K562 (cell line): ENCODE measurements at regions not wholly inside any gene's neighbourhood (a gene's known extent, or its start where the extent isn't known, plus 50 kb on each side); places are given as distances from the start of the nearest gene placed in this dataset.

ENCODE experiments used
- ATF3 ChIP-seq, 2 experiments: fragments of 450-650 bp in 1 of 2; sonication (generic) in 1 of 2; formaldehyde crosslinking in 1 of 2; IDR thresholded peaks in 1 of 2; conservative IDR thresholded peaks in 1 of 2; 2 replicates each; pipeline versions ENCODE4 v1.6.1 to v1.8.1; 2016 to 2023; ENCODE audit warnings: mild to moderate bottlenecking in 2 of 2, moderate library complexity in 2 of 2, inconsistent platforms in 1 of 2, missing genetic modification reagents in 1 of 2
- CBFA2T3 ChIP-seq: fragments of 450-650 bp; IDR thresholded peaks from 2 replicates; pipeline ENCODE4 v1.6.1; 2017
- CBX1 ChIP-seq: sonication (generic); IDR thresholded peaks from 2 replicates; pipeline ENCODE4 v1.6.1; 2016; ENCODE audit warnings: antibody characterized with exemption, low read depth, mild to moderate bottlenecking
- CTCF ChIP-seq, 3 experiments: IDR thresholded peaks in 2 of 3; conservative IDR thresholded peaks in 1 of 3; 2 replicates each; pipeline ENCODE4 v1.5.1; 2011 to 2012; ENCODE audit warnings: low read length in 3 of 3, mild to moderate bottlenecking in 3 of 3, control low read depth in 2 of 3, improper control_type of control experiment in 1 of 3, inconsistent platforms in 1 of 3, low read depth in 1 of 3, mixed read lengths in 1 of 3, moderate library complexity in 1 of 3; ENCODE audit not compliant: insufficient read depth in 2 of 3
- EGR1 ChIP-seq: fragments of 450-650 bp; conservative IDR thresholded peaks from 2 replicates; pipeline ENCODE4 v1.6.1; 2017; ENCODE audit warnings: mild to moderate bottlenecking
- GABPA ChIP-seq: fragments of 200-800 bp; sonication (Bioruptor generic); conservative IDR thresholded peaks from 2 replicates; pipeline ENCODE4 v1.6.1; 2016; ENCODE audit warnings: low read depth, missing genetic modification characterization, missing compliant biosample characterization
- GTF3C2 ChIP-seq: IDR thresholded peaks from 3 replicates; pipeline ENCODE4 v1.6.1; 2011; ENCODE audit warnings: borderline replicate concordance, mild to moderate bottlenecking, moderate library complexity; ENCODE audit not compliant: insufficient read length; ENCODE audit errors: extremely low read depth
- JUN ChIP-seq, 2 experiments: sonication (generic) in 1 of 2; formaldehyde crosslinking in 1 of 2; IDR thresholded peaks; 2 replicates each; pipeline versions ENCODE4 v1.6.1 to v1.8.0; 2012 to 2022; ENCODE audit warnings: borderline replicate concordance in 2 of 2, mild to moderate bottlenecking in 2 of 2, improper control_type of control experiment in 1 of 2, low read depth in 1 of 2, low read length in 1 of 2, missing genetic modification reagents in 1 of 2
- MED1 ChIP-seq: sonication (generic); formaldehyde crosslinking; IDR thresholded peaks from 2 replicates; pipeline ENCODE4 v1.8.1; 2023; ENCODE audit warnings: missing genetic modification reagents, borderline replicate concordance
- PCBP1 ChIP-seq: fragments of 200-400 bp; formaldehyde crosslinking; IDR thresholded peaks from 2 replicates; pipeline ENCODE4 v1.6.1; 2018; ENCODE audit warnings: mild to moderate bottlenecking, low read depth, low read length; ENCODE audit not compliant: poor library complexity, severe bottlenecking
- SP1 ChIP-seq: sonication (generic); formaldehyde crosslinking; IDR thresholded peaks from 2 replicates; pipeline ENCODE4 v1.8.1; 2022; ENCODE audit warnings: mild to moderate bottlenecking, missing genetic modification reagents
- TARDBP ChIP-seq: fragments of 450-650 bp; IDR thresholded peaks from 2 replicates; pipeline ENCODE4 v1.6.1; 2016
- U2AF2 ChIP-seq: fragments of 200-400 bp; formaldehyde crosslinking; optimal IDR thresholded peaks from 2 replicates; pipeline ENCODE3; 2017; ENCODE audit warnings: low read depth, mild to moderate bottlenecking, low read length

GRCh38 chr16:73319737-73320136 is 271.8 kb upstream of the ZFHX3 start:
- TF ChIP-seq PCBP1 (no peak), U2AF2 (no peak), GABPA (no peak), TARDBP (no peak), EGR1 (no peak), CBX1 (no peak), ATF3 (IDR thresholded peaks at IDR 0.05) (no peak), ATF3 (CRISPR knock-in tag; conservative IDR thresholded peaks at IDR 0.05) (no peak), CTCF (IDR thresholded peaks at IDR 0.05 in 2 of 3, conservative IDR thresholded peaks at IDR 0.05 in 1 of 3; ENCODE audit: insufficient read depth in 2 of 3, low read depth in 1 of 3, low read length in 3 of 3) (no peak), GTF3C2 (no peak), CBFA2T3 (no peak), SP1 (CRISPR knock-in tag) (no peak), JUN (IDR thresholded peaks at IDR 0.05; ENCODE audit: borderline replicate concordance, low read depth, low read length) (no peak), JUN (CRISPR knock-in tag; IDR thresholded peaks at IDR 0.05; ENCODE audit: borderline replicate concordance) (no peak), MED1 (CRISPR knock-in tag) (no peak)
